Stimulated activated naive CD4-positive, alpha-beta T cell treated with Interleukin-2 at 50 U/mL for 16 hours (primary cell): ENCODE measurements at regions not wholly inside any gene's neighbourhood (a gene's known extent, or its start where the extent isn't known, plus 50 kb on each side); places are given as distances from the start of the nearest gene placed in this dataset.

Source experiments
- DNase-seq: peaks from one replicate; lab custom pipeline; 2025; lab: John Stamatoyannopoulos, UW

- DNase-seq, result no peak
Observed at GRCh38 chrX:121102101-121102500, 54.7 kb downstream of the GLUD2 start.

GRCh38 chrX:121103381-121103780 lies 56.0 kb downstream of the GLUD2 start:
- DNase-seq, result no peak

GRCh38 chrX:121106484-121107235 lies 59.2 kb downstream of the GLUD2 start:
- no peak for DNase-seq

- no peak for DNase-seq
Observed at GRCh38 chrX:121109986-121110385, 62.6 kb downstream of the GLUD2 start.

GRCh38 chrX:121110536-121110935 lies 63.1 kb downstream of the GLUD2 start:
- DNase-seq, result no peak

- no peak for DNase-seq
Observed at GRCh38 chrX:121114691-121115090, 67.3 kb downstream of the GLUD2 start.

GRCh38 chrX:121120690-121121605 lies 73.5 kb downstream of the GLUD2 start:
- no peak for DNase-seq

- DNase-seq, result no peak
Observed at GRCh38 chrX:121122332-121122731, 74.9 kb downstream of the GLUD2 start.

GRCh38 chrX:121128925-121129877 lies 81.8 kb downstream of the GLUD2 start:
- DNase-seq, result no peak

- no peak for DNase-seq
Observed at GRCh38 chrX:121132675-121133074, 85.3 kb downstream of the GLUD2 start.

GRCh38 chrX:121135488-121136207 lies 88.2 kb downstream of the GLUD2 start:
- no peak for DNase-seq

GRCh38 chrX:121146059-121146628 lies 98.7 kb downstream of the GLUD2 start:
- DNase-seq, result no peak

GRCh38 chrX:121150217-121150616 lies 102.8 kb downstream of the GLUD2 start:
- no peak for DNase-seq

GRCh38 chrX:121151293-121151692 lies 103.9 kb downstream of the GLUD2 start:
- no peak for DNase-seq

- DNase-seq, result no peak
Observed at GRCh38 chrX:121154858-121155404, 107.5 kb downstream of the GLUD2 start.

- no peak for DNase-seq
Observed at GRCh38 chrX:121160987-121161386, 113.6 kb downstream of the GLUD2 start.

- DNase-seq, result peak; percentile 7
Observed at GRCh38 chrX:121161501-121161933, 114.1 kb downstream of the GLUD2 start.

GRCh38 chrX:121163443-121163842 lies 116.0 kb downstream of the GLUD2 start:
- no peak for DNase-seq

- DNase-seq, result no peak
Observed at GRCh38 chrX:121165930-121166359, 118.5 kb downstream of the GLUD2 start.
